HEK293 (cell line): ENCODE measurements at regions not wholly inside any gene's neighbourhood (a gene's known extent, or its start where the extent isn't known, plus 50 kb on each side); places are given as distances from the start of the nearest gene placed in this dataset.

Experiments used
- BCL11B ChIP-seq: fragments of 450-650 bp; formaldehyde crosslinking; IDR thresholded peaks from 2 replicates; pipeline ENCODE4 v1.5.1; 2016; ENCODE audit warnings: low read depth, missing biosample characterization, missing genetic modification characterization
- PATZ1 ChIP-seq: fragments of 450-650 bp; formaldehyde crosslinking; IDR thresholded peaks from 2 replicates; pipeline ENCODE4 v1.5.1; 2016; ENCODE audit warnings: missing biosample characterization, missing genetic modification characterization
- REPIN1 ChIP-seq: fragments of 450-650 bp; formaldehyde crosslinking; IDR thresholded peaks from 2 replicates; pipeline ENCODE4 v1.5.1; 2017; ENCODE audit warnings: missing biosample characterization, missing genetic modification characterization, low read depth
- ZNF274 ChIP-seq, 2 experiments: fragments of 200-500 bp in 1 of 2; fragments of 450-650 bp in 1 of 2; sonication (Bioruptor generic) in 1 of 2; formaldehyde crosslinking in 1 of 2; IDR thresholded peaks; 2 replicates each; pipeline versions ENCODE4 v1.5.1 to v1.6.1; 2014 to 2016; ENCODE audit warnings: borderline replicate concordance in 1 of 2, inconsistent platforms in 1 of 2, low read length in 1 of 2, missing biosample characterization in 1 of 2, missing genetic modification characterization in 1 of 2
- ZNF549 ChIP-seq: fragments of 450-650 bp; IDR thresholded peaks from 2 replicates; pipeline ENCODE4 v1.5.1; 2018; ENCODE audit warnings: missing biosample characterization, missing genetic modification characterization, mild to moderate bottlenecking, inconsistent platforms, moderate library complexity
- ZNF76 ChIP-seq: fragments of 450-650 bp; formaldehyde crosslinking; IDR thresholded peaks from 2 replicates; pipeline ENCODE4; 2016; ENCODE audit warnings: low read depth, missing biosample characterization, missing genetic modification characterization, borderline replicate concordance
- TF ChIP-seq, protein P1 (sequence below): fragments of 450-650 bp; formaldehyde crosslinking; IDR thresholded peaks from 2 replicates; pipeline ENCODE4 v1.5.1; 2016; ENCODE audit warnings: missing biosample characterization, missing genetic modification characterization

DNA sequence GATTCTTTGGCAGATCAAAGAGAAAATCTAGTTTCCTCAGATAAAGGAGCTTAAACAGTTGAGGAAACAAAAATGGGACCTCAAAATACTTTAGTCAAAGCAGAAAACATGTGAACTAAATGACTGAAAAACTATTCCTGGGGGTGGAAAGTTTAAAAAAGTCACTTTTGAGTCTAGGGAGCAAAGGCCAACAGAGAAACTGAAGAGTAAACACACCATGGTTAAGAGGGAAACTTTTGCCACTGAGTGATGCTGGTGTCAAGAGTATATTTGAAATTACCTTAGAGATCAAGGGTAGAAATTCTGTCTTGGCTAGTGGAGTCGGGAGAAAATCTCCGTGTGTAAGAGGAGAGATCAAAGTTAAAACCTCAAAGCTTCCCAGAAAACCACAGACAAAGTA is 501.2 kb upstream of the ADGRL4 start:
- TF ChIP-seq BCL11B (tag by site-specific recombination) (no peak), PATZ1 (tag by site-specific recombination) (no peak), REPIN1 (tag by site-specific recombination) (no peak), ZNF274 (IDR thresholded peaks at IDR 0.05; ENCODE audit: low read length) (no peak), ZNF274 (tag by site-specific recombination; IDR thresholded peaks at IDR 0.05; ENCODE audit: borderline replicate concordance) (no peak), ZNF76 (tag by site-specific recombination) (no peak), ZNF549 (tag by site-specific recombination) (no peak)
- TF ChIP-seq, protein P1, sequence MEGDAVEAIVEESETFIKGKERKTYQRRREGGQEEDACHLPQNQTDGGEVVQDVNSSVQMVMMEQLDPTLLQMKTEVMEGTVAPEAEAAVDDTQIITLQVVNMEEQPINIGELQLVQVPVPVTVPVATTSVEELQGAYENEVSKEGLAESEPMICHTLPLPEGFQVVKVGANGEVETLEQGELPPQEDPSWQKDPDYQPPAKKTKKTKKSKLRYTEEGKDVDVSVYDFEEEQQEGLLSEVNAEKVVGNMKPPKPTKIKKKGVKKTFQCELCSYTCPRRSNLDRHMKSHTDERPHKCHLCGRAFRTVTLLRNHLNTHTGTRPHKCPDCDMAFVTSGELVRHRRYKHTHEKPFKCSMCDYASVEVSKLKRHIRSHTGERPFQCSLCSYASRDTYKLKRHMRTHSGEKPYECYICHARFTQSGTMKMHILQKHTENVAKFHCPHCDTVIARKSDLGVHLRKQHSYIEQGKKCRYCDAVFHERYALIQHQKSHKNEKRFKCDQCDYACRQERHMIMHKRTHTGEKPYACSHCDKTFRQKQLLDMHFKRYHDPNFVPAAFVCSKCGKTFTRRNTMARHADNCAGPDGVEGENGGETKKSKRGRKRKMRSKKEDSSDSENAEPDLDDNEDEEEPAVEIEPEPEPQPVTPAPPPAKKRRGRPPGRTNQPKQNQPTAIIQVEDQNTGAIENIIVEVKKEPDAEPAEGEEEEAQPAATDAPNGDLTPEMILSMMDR (tag by site-specific recombination): no peak
